DND-41 (cell line): ENCODE measurements at regions not wholly inside any gene's neighbourhood (a gene's known extent, or its start where the extent isn't known, plus 50 kb on each side); places are given as distances from the start of the nearest gene placed in this dataset.

Source experiments
- EZH2 ChIP-seq: IDR thresholded peaks from 3 replicates; pipeline ENCODE4 v1.6.1; 2012; ENCODE audit warnings: borderline replicate concordance, low read depth, mild to moderate bottlenecking, moderate library complexity, low read length, inconsistent platforms; ENCODE audit not compliant: severe bottlenecking
- TF ChIP-seq, protein P1 (sequence below): IDR thresholded peaks from 2 replicates; pipeline ENCODE4 v1.5.1; 2012; ENCODE audit warnings: borderline replicate concordance, low read length, moderate library complexity, mild to moderate bottlenecking; ENCODE audit not compliant: poor library complexity, severe bottlenecking; ENCODE audit errors: extremely low read depth

DNA sequence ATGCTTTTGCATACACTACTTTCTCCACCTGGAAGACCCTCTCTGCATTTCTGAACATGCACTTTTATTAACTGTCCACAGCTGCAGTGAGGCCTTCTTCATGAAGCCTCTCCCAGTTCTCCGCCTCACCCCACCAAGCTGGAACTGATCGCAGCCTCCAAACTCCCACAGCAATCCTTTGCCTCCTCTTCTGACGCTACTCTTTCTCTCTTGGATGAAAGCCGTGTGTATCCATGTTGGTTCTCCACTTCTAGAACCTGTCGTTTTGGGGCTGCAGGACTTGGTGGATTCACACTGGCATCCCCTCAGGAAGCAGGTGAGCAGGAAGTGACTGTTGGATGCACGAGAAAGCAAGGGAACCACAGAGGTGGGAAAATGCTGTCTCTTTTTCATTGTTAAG lies 288.6 kb downstream of the MYCN start:
- TF ChIP-seq, protein P1, sequence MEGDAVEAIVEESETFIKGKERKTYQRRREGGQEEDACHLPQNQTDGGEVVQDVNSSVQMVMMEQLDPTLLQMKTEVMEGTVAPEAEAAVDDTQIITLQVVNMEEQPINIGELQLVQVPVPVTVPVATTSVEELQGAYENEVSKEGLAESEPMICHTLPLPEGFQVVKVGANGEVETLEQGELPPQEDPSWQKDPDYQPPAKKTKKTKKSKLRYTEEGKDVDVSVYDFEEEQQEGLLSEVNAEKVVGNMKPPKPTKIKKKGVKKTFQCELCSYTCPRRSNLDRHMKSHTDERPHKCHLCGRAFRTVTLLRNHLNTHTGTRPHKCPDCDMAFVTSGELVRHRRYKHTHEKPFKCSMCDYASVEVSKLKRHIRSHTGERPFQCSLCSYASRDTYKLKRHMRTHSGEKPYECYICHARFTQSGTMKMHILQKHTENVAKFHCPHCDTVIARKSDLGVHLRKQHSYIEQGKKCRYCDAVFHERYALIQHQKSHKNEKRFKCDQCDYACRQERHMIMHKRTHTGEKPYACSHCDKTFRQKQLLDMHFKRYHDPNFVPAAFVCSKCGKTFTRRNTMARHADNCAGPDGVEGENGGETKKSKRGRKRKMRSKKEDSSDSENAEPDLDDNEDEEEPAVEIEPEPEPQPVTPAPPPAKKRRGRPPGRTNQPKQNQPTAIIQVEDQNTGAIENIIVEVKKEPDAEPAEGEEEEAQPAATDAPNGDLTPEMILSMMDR: no peak
- TF ChIP-seq EZH2: no peak
